Heart right ventricle (tissue), 16 donors: ENCODE measurements at regions not wholly inside any gene's neighbourhood (a gene's known extent, or its start where the extent isn't known, plus 50 kb on each side); places are given as distances from the start of the nearest gene placed in this dataset.

ENCODE experiments used
- ATAC-seq, 8 donors: fragments of 200-7000 bp; cut with Tn5 transposase; one replicate each; pipeline ENCODE4 v1.9.1; 2020; ENCODE audit warnings: mild to moderate bottlenecking in 8 of 8, moderate library complexity in 8 of 8, moderate number of reproducible peaks in 1 of 8
- DNase-seq, 2 donors: peaks; one replicate each; pipeline ENCODE4 v3.0.0-alpha.2; 2020
- H3K27ac ChIP-seq, 10 donors: fragments of 200-600 bp; sonication (generic) in 2 of 10; one replicate each; pipeline versions ENCODE4 v1.5.0 to v1.8.0; 2020 to 2022; ENCODE audit warnings: mild to moderate bottlenecking in 3 of 10
- H3K27me3 ChIP-seq, 7 donors: fragments of 200-600 bp; one replicate each; pipeline ENCODE4 v1.8.0; 2021 to 2022; ENCODE audit warnings: mild to moderate bottlenecking in 2 of 7
- H3K36me3 ChIP-seq, 9 donors: fragments of 200-600 bp; sonication (generic) in 1 of 9; one replicate each; pipeline versions ENCODE4 v1.5.0 to v1.8.0; 2020 to 2022; ENCODE audit warnings: mild to moderate bottlenecking in 2 of 9
- H3K4me1 ChIP-seq, 9 donors: fragments of 200-600 bp; sonication (generic) in 1 of 9; one replicate each; pipeline versions ENCODE4 v1.5.0 to v1.8.0; 2020 to 2022; ENCODE audit warnings: mild to moderate bottlenecking in 4 of 9
- H3K4me3 ChIP-seq, 10 donors: fragments of 200-600 bp; sonication (generic) in 2 of 10; one replicate each; pipeline versions ENCODE4 v1.5.0 to v1.8.0; 2020 to 2022; ENCODE audit warnings: mild to moderate bottlenecking in 7 of 10, moderate library complexity in 2 of 10
- H3K9me3 ChIP-seq, 11 donors: fragments of 200-600 bp in 10 of 11; sonication (generic) in 2 of 11; one replicate each; pipeline versions ENCODE4 v1.5.0 to v1.8.0; 2013 to 2022; ENCODE audit warnings: mild to moderate bottlenecking in 2 of 11, control low read depth in 1 of 11, moderate library complexity in 1 of 11
- CTCF ChIP-seq, 9 donors: fragments of 200-600 bp; sonication (generic) in 2 of 9; IDR thresholded peaks; one replicate each; pipeline versions ENCODE4 v1.5.0 to v1.8.0; 2021 to 2022; ENCODE audit warnings: antibody characterized with exemption in 9 of 9, mild to moderate bottlenecking in 5 of 9, moderate library complexity in 1 of 9
- WGBS, 2 donors: extraction: QIAGEN DNeasy Blood & Tissue Kit; methylation state at CpG; one replicate each; pipeline ENCODE4 v1.1.7; 2013; ENCODE audit warnings: inconsistent platforms in 1 of 2; 5-methylcytosine and 5-hydroxymethylcytosine counted together
- intact Hi-C, 10 donors: fragments of 100-400 bp; cut with DNase I; formaldehyde crosslinking; loops; one replicate each; pipeline versions ENCODE4 v1.11.1 to v1.14.2; 2022
- donor health status: Arrhythmogenic right ventricular cardiomyopathy.
- donor health status: ischemic (EF 13 %, LVEDD 7.1; RV severe dilation, severe dysfunction).
- donor health status: healthy with polysubstance abuse.
- donor health status: DM: no; HTN: yes; CAD: no.
- donor health status: DM: no; HTN: no; CAD: no.
- donor health status: ischemic (EF 25% LVEDD 6.9; RV normal size, moderate dysfunction).
- donor health status: ischemic (EF 25% LVEDD 5.7; RV mildly dilated, moderate dysfunction).
- donor health status: healthy.
- donor health status: DM: yes; HTN: yes; CAD: no.
- donor health status: Ischemic cardiomyopathy.
- donor health status: ischemic (EF 35%, LVEDD 5.7; RV mildly dilated, moderate dysfunction).
- donor health status: nonischemic (EF 11% LVEDD 7.7; RV severe dilation, severe dysfunction).
- donor health status: DM: yes; HTN: yes; CAD: no.
- donor health status: PGD.
- donor health status: ischemic (EF 29% LVEDD 5.4; RV normal size, mild dysfunction).
- donor health status: nonischemic (EF 23%, LVEDD 6.1; RV moderate dilation, normal function).

- WGBS, 2 donors, result 94 to 97% methylated on average over 4 of the region's 4 CpGs
Measured at GRCh38 chr15:62750471-62750870, 292.1 kb upstream of the TPM1 start.

GRCh38 chr15:62752657-62753517 is 289.7 kb upstream of the TPM1 start:
- Histone ChIP-seq H3K27me3 (no peaks in the 10 kb centered on the region), H3K9me3 (no peaks in the 10 kb centered on the region), H3K4me3 (no peak overlapping the region), H3K27ac (no peak overlapping the region), H3K36me3 (peaks cover 0 to 90% (median 0%) of the 10 kb centered on the region in 9 donors), H3K4me1 (peaks cover 0 to 6% (median 3%) of the 10 kb centered on the region in 9 donors)
- DNase-seq (no peak), ATAC-seq (peak in 3 of 8 donors; percentile 32 to 50 (median 40))
- no peak for TF ChIP-seq CTCF (IDR thresholded peaks at IDR 0.05)
- intact Hi-C loops, result no loop called here
- 95 to 97% methylated on average over 6 of the region's 6 CpGs for WGBS, 2 donors

More at GRCh38 chr15:62750471-62750870, 292.1 kb upstream of the TPM1 start:
- Histone ChIP-seq H3K27ac (no peak overlapping the region), H3K9me3 (no peaks in the 10 kb centered on the region), H3K27me3 (no peaks in the 10 kb centered on the region), H3K4me1 (no peaks in the 10 kb centered on the region), H3K4me3 (no peak overlapping the region), H3K36me3 (peaks cover 0 to 88% (median 0%) of the 10 kb centered on the region in 9 donors)
- no peak for DNase-seq
- ATAC-seq, result no peak
- intact Hi-C loops, result no loop called here
- no peak for TF ChIP-seq CTCF (IDR thresholded peaks at IDR 0.05)

GRCh38 chr15:62753518-62754221 is 288.9 kb upstream of the TPM1 start:
- Histone ChIP-seq H3K27me3 (no peaks in the 10 kb centered on the region), H3K9me3 (no peaks in the 10 kb centered on the region), H3K27ac (no peak overlapping the region), H3K4me1 (peaks cover 0 to 14% (median 11%) of the 10 kb centered on the region in 9 donors), H3K4me3 (no peak overlapping the region), H3K36me3 (peaks cover 0 to 88% (median 0%) of the 10 kb centered on the region in 9 donors)
- DNase-seq (no peak), ATAC-seq (no peak)
- intact Hi-C loops, result no loop called here
- WGBS, 2 donors, result 97% methylated on average over 4 of the region's 4 CpGs
- TF ChIP-seq CTCF (IDR thresholded peaks at IDR 0.05), result no peak

- 95 to 97% methylated on average over 6 of the region's 6 CpGs for WGBS, 2 donors
- Histone ChIP-seq H3K27me3 (no peaks in the 10 kb centered on the region), H3K4me1 (peaks cover 0 to 20% (median 19%) of the 10 kb centered on the region in 9 donors), H3K4me3 (no peak overlapping the region), H3K9me3 (no peaks in the 10 kb centered on the region), H3K27ac (no peak overlapping the region), H3K36me3 (peaks cover 0 to 80% (median 0%) of the 10 kb centered on the region in 9 donors)
- ATAC-seq (no peak), DNase-seq (no peak)
- intact Hi-C loops, result no loop called here
- TF ChIP-seq CTCF (IDR thresholded peaks at IDR 0.05), result no peak
Measured at GRCh38 chr15:62756326-62756994, 286.1 kb upstream of the TPM1 start.
